Skeletal muscle tissue (tissue), 3 donors: ENCODE measurements at regions not wholly inside any gene's neighbourhood (a gene's known extent, or its start where the extent isn't known, plus 50 kb on each side); places are given as distances from the start of the nearest gene placed in this dataset.

Source experiments
- H3K27ac ChIP-seq: one replicate; pipeline ENCODE4 v1.7.0; 2013; ENCODE audit warnings: mild to moderate bottlenecking, low read depth, low read length, inconsistent platforms
- H3K27me3 ChIP-seq, 3 donors: one replicate each; pipeline ENCODE4 v1.7.0; 2013; ENCODE audit warnings: low read length in 3 of 3; ENCODE audit not compliant: control insufficient read depth in 3 of 3, insufficient read depth in 3 of 3
- H3K36me3 ChIP-seq, 3 donors: one replicate each; pipeline ENCODE4 v1.7.0; 2013; ENCODE audit warnings: low read length in 3 of 3; ENCODE audit not compliant: control insufficient read depth in 3 of 3, insufficient read depth in 3 of 3
- H3K4me1 ChIP-seq, 3 donors: one replicate each; pipeline ENCODE4 v1.7.0; 2013; ENCODE audit warnings: low read length in 3 of 3, mild to moderate bottlenecking in 3 of 3; ENCODE audit not compliant: control insufficient read depth in 3 of 3, insufficient read depth in 3 of 3
- H3K4me3 ChIP-seq, 3 donors: one replicate each; pipeline ENCODE4 v1.7.0; 2013; ENCODE audit warnings: low read length in 3 of 3
- H3K9ac ChIP-seq, 3 donors: one replicate each; pipeline ENCODE4 v1.7.0; 2013; ENCODE audit warnings: low read length in 3 of 3, mild to moderate bottlenecking in 3 of 3, moderate library complexity in 2 of 3, low read depth in 1 of 3
- H3K9me3 ChIP-seq, 3 donors: one replicate each; pipeline ENCODE4 v1.7.0; 2013; ENCODE audit warnings: low read length in 3 of 3; ENCODE audit not compliant: control insufficient read depth in 3 of 3
- donor health status: Osteomylitis.

GRCh38 chr4:3368841-3369760 lies 72.7 kb upstream of the HGFAC start:
- Histone ChIP-seq H3K9ac (peak overlapping the region in 2 of 3 donors; percentile 50 to 55), H3K4me1 (peaks cover 22 to 34% (median 26%) of the 10 kb centered on the region in 3 donors), H3K27me3 (no peaks in the 10 kb centered on the region), H3K9me3 (no peaks in the 10 kb centered on the region), H3K4me3 (peak overlapping the region; percentile 64 to 78 (median 66)), H3K36me3 (no peaks in the 10 kb centered on the region), H3K27ac (peak overlapping the region; percentile 47)

GRCh38 chr4:3369781-3370674 lies 71.7 kb upstream of the HGFAC start:
- peak overlapping the region; percentile 47 for H3K27ac ChIP-seq
- H3K4me3 ChIP-seq = peak overlapping the region; percentile 64 to 78 (median 66)
- peaks cover 18 to 27% (median 19%) of the 10 kb centered on the region in 3 donors for H3K4me1 ChIP-seq
- H3K9ac ChIP-seq = peak overlapping the region; percentile 50 to 69 (median 55)
- no peaks in the 10 kb centered on the region for H3K36me3 ChIP-seq
- no peaks in the 10 kb centered on the region for H3K9me3 ChIP-seq
- no peaks in the 10 kb centered on the region for H3K27me3 ChIP-seq

- Histone ChIP-seq H3K36me3 (peaks cover 0 to 2% (median 0%) of the 10 kb centered on the region in 3 donors), H3K4me1 (peaks cover 19 to 35% (median 26%) of the 10 kb centered on the region in 3 donors), H3K27me3 (no peaks in the 10 kb centered on the region), H3K9ac (peak overlapping the region in 1 of 3 donors; percentile 6), H3K4me3 (no peak overlapping the region), H3K9me3 (no peaks in the 10 kb centered on the region), H3K27ac (no peak overlapping the region)
Measured at GRCh38 chr4:3371033-3372001, 70.5 kb upstream of the HGFAC start.

- peaks cover 19 to 39% (median 29%) of the 10 kb centered on the region in 3 donors for H3K4me1 ChIP-seq
- H3K27ac ChIP-seq = no peak overlapping the region
- no peaks in the 10 kb centered on the region for H3K9me3 ChIP-seq
- H3K27me3 ChIP-seq = no peaks in the 10 kb centered on the region
- H3K36me3 ChIP-seq = peaks cover 0 to 2% (median 0%) of the 10 kb centered on the region in 3 donors
- H3K9ac ChIP-seq = no peak overlapping the region
- H3K4me3 ChIP-seq = no peak overlapping the region
Measured at GRCh38 chr4:3372264-3372932, 69.4 kb upstream of the HGFAC start.

GRCh38 chr4:3372933-3373465 lies 68.8 kb upstream of the HGFAC start:
- Histone ChIP-seq H3K27me3 (no peaks in the 10 kb centered on the region), H3K27ac (no peak overlapping the region), H3K9ac (no peak overlapping the region), H3K4me1 (peaks cover 19 to 39% (median 29%) of the 10 kb centered on the region in 3 donors), H3K4me3 (no peak overlapping the region), H3K9me3 (no peaks in the 10 kb centered on the region), H3K36me3 (peaks cover 0 to 2% (median 0%) of the 10 kb centered on the region in 3 donors)

GRCh38 chr4:3373468-3373867 lies 68.3 kb upstream of the HGFAC start:
- peaks cover 0 to 2% (median 0%) of the 10 kb centered on the region in 3 donors for H3K36me3 ChIP-seq
- H3K4me3 ChIP-seq = no peak overlapping the region
- peaks cover 19 to 39% (median 29%) of the 10 kb centered on the region in 3 donors for H3K4me1 ChIP-seq
- H3K9ac ChIP-seq = no peak overlapping the region
- H3K9me3 ChIP-seq = no peaks in the 10 kb centered on the region
- no peaks in the 10 kb centered on the region for H3K27me3 ChIP-seq
- no peak overlapping the region for H3K27ac ChIP-seq

GRCh38 chr4:3374011-3374645 lies 67.6 kb upstream of the HGFAC start:
- H3K4me1 ChIP-seq = peaks cover 13 to 33% (median 26%) of the 10 kb centered on the region in 3 donors
- H3K27ac ChIP-seq = no peak overlapping the region
- no peaks in the 10 kb centered on the region for H3K27me3 ChIP-seq
- H3K9me3 ChIP-seq = no peaks in the 10 kb centered on the region
- H3K4me3 ChIP-seq = no peak overlapping the region
- H3K36me3 ChIP-seq = peaks cover 0 to 2% (median 0%) of the 10 kb centered on the region in 3 donors
- no peak overlapping the region for H3K9ac ChIP-seq

- Histone ChIP-seq H3K9me3 (no peaks in the 10 kb centered on the region), H3K9ac (no peak overlapping the region), H3K36me3 (peaks cover 0 to 2% (median 0%) of the 10 kb centered on the region in 3 donors), H3K4me1 (peaks cover 8 to 28% (median 20%) of the 10 kb centered on the region in 3 donors), H3K4me3 (no peak overlapping the region), H3K27me3 (no peaks in the 10 kb centered on the region), H3K27ac (no peak overlapping the region)
Measured at GRCh38 chr4:3374667-3375066, 67.1 kb upstream of the HGFAC start.
